ENCODE measurements at regions not wholly inside any gene's neighbourhood (a gene's known extent, or its start where the extent isn't known, plus 50 kb on each side); places are given as distances from the start of the nearest gene placed in this dataset.
A peak's percentile ranks its signal among the peaks of the same experiment; 100 is the strongest.

- TF ChIP-seq, protein P1, sequence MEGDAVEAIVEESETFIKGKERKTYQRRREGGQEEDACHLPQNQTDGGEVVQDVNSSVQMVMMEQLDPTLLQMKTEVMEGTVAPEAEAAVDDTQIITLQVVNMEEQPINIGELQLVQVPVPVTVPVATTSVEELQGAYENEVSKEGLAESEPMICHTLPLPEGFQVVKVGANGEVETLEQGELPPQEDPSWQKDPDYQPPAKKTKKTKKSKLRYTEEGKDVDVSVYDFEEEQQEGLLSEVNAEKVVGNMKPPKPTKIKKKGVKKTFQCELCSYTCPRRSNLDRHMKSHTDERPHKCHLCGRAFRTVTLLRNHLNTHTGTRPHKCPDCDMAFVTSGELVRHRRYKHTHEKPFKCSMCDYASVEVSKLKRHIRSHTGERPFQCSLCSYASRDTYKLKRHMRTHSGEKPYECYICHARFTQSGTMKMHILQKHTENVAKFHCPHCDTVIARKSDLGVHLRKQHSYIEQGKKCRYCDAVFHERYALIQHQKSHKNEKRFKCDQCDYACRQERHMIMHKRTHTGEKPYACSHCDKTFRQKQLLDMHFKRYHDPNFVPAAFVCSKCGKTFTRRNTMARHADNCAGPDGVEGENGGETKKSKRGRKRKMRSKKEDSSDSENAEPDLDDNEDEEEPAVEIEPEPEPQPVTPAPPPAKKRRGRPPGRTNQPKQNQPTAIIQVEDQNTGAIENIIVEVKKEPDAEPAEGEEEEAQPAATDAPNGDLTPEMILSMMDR (IDR thresholded peaks at IDR 0.05; ENCODE audit: low read depth, low read length, poor library complexity, severe bottlenecking): peak; percentile 73
- no peak for TF ChIP-seq EZH2phosphoT487 (IDR thresholded peaks at IDR 0.05; ENCODE audit: borderline replicate concordance, low read length)
Measured at GRCh38 chr5:96601715-96602244, 60.4 kb upstream of the CAST start.

Data from DOHH2 (cell line).